GM18907 (cell line): ENCODE measurements at regions not wholly inside any gene's neighbourhood (a gene's known extent, or its start where the extent isn't known, plus 50 kb on each side); places are given as distances from the start of the nearest gene placed in this dataset.
"Not testable (repeated sequence)": the region's sequence is repeated elsewhere in the genome, so short reads cannot be mapped to it uniquely, and the experiment has no call there.

ENCODE experiments used
- ATAC-seq: cut with Tn5 transposase; IDR thresholded peaks from one replicate; pipeline ENCODE4 v1.9.1; 2021; ENCODE audit warnings: mild to moderate bottlenecking, moderate library complexity; ENCODE audit not compliant: unreplicated experiment

DNA sequence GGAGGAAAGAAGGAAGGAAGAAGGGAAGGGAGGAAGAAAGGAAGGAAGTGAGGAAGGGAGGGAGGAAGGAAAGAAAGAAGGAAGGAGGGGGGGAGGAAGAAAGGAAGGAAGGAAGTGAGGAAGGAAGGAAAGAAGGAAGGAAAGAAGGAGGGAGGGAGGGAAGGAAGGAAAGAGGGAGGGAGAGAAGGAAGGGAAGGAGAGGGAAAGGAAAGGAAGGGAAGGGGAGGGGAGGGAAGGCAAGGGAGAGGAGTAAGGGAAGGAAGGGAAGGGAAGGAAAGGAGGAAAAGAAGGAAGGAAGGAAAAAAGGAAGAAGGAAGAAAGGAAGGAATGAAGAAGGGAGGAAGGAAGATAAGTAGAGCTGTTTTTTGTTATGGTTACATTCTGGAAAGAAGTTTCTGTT, 141.2 kb downstream of the LRRC3B start:
- ATAC-seq = no peak

DNA sequence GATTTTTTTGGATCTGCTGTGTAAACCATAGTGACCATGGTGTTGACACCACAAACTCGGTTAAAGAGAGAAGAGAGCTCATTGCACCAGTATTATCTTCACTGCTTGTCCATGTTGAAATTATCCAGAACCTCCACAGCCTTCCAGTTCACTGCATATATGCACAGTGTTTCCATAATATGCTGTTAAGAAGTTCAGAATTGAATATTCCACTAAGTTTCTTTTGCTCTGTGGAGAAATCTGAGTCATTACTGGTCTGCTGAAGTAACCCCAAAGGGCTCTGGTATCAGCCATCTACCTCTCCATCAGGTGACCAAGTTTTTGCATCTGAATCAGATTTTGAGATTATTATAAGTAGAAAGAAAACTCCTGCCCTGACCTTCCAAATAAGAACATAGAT, 143.5 kb downstream of the LRRC3B start:
- ATAC-seq = no peak

DNA sequence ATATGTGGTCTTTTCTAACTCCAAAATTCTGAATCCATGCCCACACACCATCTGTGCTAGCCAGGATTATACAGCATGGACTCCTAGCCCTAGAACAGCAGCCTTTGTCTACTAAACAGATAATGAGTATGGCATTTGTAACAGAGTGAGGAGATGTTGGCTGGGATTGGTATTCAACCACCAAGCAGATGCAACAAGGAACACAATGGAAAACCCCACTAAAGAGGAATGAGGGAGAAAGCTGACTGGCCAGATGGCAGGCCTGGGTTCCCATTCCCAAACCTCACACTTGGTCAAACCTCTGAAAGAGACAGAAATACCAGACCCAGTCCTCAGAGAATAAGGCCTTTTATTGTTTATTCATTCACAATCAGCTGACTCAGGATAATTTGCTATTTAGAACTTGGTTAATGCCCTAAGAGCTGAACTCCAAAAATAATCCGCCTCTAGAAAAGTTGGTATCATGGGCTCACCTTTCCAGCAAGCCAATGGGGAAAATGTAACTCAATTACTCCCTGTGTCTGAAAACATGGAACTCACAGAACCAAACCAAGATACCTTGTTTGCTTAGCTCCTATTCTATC, 145.6 kb downstream of the LRRC3B start:
- ATAC-seq = no peak

GRCh38 chr3:26799679-26800317, 177.2 kb downstream of the LRRC3B start:
- no peak for ATAC-seq

- ATAC-seq = no peak
These were observed 184.7 kb downstream of the LRRC3B start for GRCh38 chr3:26807272-26807671.

DNA sequence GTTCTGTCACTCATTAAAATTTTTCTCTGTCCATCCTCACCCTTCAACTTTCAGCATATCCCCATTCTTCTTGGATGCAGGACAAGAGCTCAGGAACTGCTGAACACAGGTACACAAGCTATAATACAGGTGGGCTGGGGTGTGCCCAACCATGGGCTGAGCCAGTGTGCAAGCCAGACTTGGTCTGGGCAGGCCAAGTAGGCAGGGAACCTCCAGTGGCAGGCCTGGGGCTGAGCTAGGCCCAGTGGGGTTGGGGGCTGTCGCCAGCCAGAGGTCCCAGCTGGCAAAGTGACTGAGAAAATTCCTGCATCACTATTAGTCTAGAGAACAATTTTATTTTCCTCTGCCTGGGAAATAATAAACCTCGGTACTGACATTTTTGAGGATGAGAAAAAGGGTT, 202.9 kb downstream of the LRRC3B start:
- ATAC-seq = no peak

- ATAC-seq = no peak
These were observed 204.6 kb downstream of the LRRC3B start for GRCh38 chr3:26827169-26827568.

DNA sequence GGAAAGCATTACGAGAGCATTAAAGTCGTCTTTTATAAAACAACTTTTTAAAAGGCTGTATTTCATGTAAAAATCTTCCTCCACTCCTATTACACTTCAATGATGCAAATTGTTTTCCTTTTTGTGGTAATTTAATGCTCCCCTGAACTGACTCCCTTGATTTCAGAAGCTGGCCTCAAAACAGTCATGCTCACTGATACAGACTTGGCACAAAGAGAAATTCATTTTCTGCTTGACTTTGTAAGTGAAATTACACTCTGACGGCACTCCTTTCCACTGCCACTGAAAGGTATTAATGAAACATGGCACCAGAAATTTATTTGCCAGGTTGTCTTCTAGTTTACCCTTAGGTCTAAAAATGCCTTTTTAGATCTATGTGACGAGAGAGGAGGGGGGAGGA, 215.5 kb downstream of the LRRC3B start:
- ATAC-seq = no peak

GRCh38 chr3:26839001-26839400, 216.4 kb downstream of the LRRC3B start:
- ATAC-seq = no peak

GRCh38 chr3:26840272-26840870, 217.8 kb downstream of the LRRC3B start:
- ATAC-seq = no peak

DNA sequence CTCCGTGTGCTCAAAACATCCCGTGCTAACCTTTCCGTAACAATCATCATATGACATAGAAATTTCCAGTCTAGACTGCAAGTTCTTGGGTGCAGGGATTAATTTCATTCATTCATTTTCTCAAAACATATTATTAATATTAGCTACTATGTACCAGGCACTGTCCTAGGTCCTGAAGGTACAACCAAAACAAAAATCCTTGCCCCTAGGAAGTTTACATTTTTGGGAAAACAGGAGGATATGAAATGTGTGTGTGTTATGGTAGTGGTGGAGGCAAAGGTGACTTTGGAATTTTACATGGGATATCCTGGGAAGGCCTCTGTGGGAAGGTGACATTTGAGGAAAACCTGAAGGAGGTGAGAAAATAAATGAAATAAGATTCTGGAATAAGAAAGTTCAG, 222.6 kb downstream of the LRRC3B start:
- no peak for ATAC-seq

GRCh38 chr3:26847680-26848079, 225.1 kb downstream of the LRRC3B start:
- no peak for ATAC-seq

GRCh38 chr3:26894443-26894842, 271.9 kb downstream of the LRRC3B start:
- no peak for ATAC-seq

- no peak for ATAC-seq
These were observed 292.6 kb downstream of the LRRC3B start for GRCh38 chr3:26915208-26915607.

DNA sequence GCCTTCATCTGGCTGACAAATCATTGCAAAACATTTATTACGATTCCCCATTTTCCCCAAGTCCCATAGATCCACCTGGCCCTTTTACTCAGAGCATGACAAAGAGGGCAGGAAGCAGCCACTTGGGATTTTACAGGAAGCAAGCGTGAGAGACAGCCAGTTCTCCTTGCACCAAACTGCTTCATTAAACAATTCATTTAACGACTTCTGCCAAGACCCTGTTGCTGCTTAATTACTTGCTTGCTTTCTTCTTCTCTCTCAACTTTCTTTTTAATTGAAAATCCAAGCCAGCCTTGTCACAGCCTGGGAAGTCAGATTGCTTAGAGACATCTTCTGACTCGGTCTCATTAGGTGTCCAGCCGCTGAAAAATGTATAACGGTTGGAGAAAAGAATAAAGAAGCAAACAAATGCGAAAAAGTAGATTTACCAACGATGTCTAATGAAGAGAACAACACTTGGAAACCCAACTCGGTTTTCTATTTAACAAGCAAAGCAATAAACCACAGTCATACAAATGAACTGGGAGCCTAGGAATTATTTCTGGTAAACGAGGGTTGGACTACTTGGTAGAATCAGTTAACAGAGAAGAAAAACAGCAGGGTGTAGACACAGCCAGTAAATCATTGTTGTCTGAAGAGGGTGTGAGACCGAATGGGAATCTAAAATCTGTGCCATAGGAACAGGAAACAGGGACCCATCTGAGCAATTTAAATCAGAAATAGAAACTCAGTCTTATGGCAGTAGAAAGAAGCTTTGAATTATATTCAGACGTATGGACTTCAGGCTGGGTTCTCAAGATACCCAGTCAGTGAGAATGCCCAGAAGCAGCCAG, 298.3 kb downstream of the LRRC3B start:
- ATAC-seq = no peak

- no peak for ATAC-seq
These were observed 309.3 kb downstream of the LRRC3B start for GRCh38 chr3:26931896-26932295.

DNA sequence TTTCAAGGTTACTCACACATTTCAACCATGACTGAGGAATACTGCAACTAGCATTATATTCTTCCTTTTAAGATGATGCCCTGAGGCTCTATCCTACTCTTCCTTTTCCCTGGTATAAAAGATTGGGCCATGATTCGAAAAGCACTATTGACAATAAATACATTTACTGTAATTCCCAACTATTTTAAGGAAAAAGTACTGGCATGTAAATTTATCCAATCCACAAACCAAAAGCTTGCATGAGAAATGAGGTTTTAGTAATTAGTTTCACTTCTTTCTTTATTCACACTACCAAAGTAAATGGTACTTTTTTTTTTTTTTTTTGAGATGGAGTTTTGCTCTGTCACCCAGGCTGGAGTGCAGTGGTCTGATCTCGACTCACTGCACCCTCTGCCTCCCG, 310.2 kb downstream of the LRRC3B start:
- ATAC-seq = no peak

DNA sequence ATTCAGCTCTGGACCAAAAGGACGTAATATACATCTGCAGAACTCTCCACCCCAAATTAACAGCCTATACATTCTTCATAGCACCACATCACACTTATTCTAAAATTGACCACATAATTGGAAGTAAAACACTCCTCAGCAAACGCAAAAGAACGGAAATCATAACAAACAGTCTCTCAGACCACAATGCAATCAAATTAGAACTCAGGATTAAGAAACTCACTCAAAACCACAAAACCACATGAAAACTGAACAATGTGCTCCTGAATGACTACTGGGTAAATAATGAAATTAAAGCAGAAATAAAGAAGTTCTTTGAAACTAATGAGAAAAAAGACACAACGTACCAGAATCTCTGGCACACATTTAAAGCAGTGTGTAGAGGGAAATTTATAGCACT, 322.9 kb downstream of the LRRC3B start:
- ATAC-seq = not testable (repeated sequence)

GRCh38 chr3:26960382-26960781, 337.8 kb downstream of the LRRC3B start:
- peak; percentile 73 for ATAC-seq

- peak; percentile 95 for ATAC-seq
These were observed 340.2 kb downstream of the LRRC3B start for GRCh38 chr3:26962492-26963360.

DNA sequence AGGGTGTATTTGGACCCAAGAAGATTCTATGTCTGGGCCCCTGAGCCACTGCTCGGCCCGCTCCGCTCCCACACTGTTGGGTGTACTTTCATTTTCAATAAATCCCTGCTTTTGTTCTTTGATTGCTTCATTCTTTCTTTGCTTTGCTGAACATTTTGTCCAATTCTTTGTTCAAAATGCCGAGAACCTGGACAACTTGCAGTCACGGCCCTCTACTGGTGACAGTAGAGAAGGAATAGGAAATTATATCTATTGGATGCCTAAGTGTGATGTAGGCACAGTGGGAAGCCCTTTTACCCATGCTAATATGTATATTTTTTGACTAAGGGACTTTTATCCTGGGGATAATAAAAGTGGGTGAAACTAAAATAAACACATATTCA, 340.8 kb downstream of the LRRC3B start:
- ATAC-seq = no peak
